GM12891 (cell line): ENCODE measurements at regions not wholly inside any gene's neighbourhood (a gene's known extent, or its start where the extent isn't known, plus 50 kb on each side); places are given as distances from the start of the nearest gene placed in this dataset.
"Not testable (repeated sequence)": the region's sequence is repeated elsewhere in the genome, so short reads cannot be mapped to it uniquely, and the experiment has no call there.

Experiments used
- POLR2A ChIP-seq: IDR thresholded peaks from 2 replicates; pipeline ENCODE4 v1.6.1; 2011; ENCODE audit warnings: low read depth, low read length, control low read depth
- POU2F2 ChIP-seq: IDR thresholded peaks from 2 replicates; pipeline ENCODE4 v1.6.1; 2011; ENCODE audit warnings: low read depth, mild to moderate bottlenecking, control low read depth, low read length, moderate library complexity

DNA sequence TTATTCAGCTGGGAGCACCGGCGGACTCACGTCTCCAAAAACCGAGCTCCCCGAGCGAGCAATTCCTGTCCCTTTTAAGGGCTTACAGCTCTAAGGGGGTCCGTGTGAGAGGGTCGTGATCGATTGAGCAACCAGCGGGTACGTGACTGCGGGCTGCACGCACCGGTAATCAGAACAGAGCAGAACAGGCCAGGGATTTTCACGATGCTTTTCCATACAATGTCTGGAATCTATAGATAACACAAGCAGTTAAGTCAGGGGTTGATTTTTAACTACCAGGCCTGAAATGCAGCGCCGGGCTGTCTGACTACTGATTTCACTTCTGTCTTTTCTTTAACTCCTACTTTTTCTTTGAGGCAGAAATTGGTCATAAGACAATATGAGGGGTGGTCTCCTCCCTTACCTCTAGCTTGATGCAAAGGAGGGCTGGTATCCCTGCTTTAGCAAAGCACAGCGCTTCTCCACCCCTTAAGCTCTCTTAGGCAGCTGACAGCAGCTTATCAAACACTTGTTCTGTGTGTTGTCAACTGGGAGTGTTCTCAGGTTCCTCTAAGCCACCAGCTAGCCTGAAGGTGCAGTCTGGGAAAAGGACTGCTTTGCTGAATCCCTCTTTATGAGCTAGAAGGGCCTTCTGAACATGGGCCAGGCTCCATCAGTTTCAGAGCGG is 323.8 kb upstream of the CCL2 start:
- not testable (repeated sequence) for TF ChIP-seq POLR2A, POU2F2
